ENCODE measurements at regions not wholly inside any gene's neighbourhood (a gene's known extent, or its start where the extent isn't known, plus 50 kb on each side); places are given as distances from the start of the nearest gene placed in this dataset.

GRCh38 chr2:199100326-199101110 lies 357.2 kb downstream of the SATB2 start:
- no peaks in the 10 kb centered on the region for H3K4me1 ChIP-seq (ENCODE audit: control insufficient read depth in 1 of 2, insufficient read depth in 2 of 2, low read depth in 1 of 2, low read length in 1 of 2)
- CTCF ChIA-PET: no interaction called here
- no peaks in the 10 kb centered on the region for H3K79me2 ChIP-seq (ENCODE audit: insufficient read depth)
- H3K36me3 ChIP-seq (replicated peaks in 1 of 2; ENCODE audit: control insufficient read depth in 1 of 2, insufficient read depth in 2 of 2, low read length in 1 of 2): no peaks in the 10 kb centered on the region
- TF ChIP-seq FOXM1 (IDR thresholded peaks at IDR 0.05; ENCODE audit: low read depth) (no peak), GATA2 (CRISPR knock-in tag; IDR thresholded peaks at IDR 0.05) (no peak), RCOR1 (IDR thresholded peaks at IDR 0.05; ENCODE audit: low read length) (no peak), EP300 (IDR thresholded peaks at IDR 0.05; ENCODE audit: borderline replicate concordance in 1 of 2, low read depth in 1 of 2, low read length in 1 of 2) (no peak), FOXJ3 (CRISPR knock-in tag; IDR thresholded peaks at IDR 0.05) (no peak), JUND (IDR thresholded peaks at IDR 0.05) (no peak)
- TF ChIP-seq, protein P1, sequence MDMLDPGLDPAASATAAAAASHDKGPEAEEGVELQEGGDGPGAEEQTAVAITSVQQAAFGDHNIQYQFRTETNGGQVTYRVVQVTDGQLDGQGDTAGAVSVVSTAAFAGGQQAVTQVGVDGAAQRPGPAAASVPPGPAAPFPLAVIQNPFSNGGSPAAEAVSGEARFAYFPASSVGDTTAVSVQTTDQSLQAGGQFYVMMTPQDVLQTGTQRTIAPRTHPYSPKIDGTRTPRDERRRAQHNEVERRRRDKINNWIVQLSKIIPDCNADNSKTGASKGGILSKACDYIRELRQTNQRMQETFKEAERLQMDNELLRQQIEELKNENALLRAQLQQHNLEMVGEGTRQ (IDR thresholded peaks at IDR 0.05; ENCODE audit: borderline replicate concordance, low read depth, low read length): no peak
- TF ChIP-seq, protein P2, sequence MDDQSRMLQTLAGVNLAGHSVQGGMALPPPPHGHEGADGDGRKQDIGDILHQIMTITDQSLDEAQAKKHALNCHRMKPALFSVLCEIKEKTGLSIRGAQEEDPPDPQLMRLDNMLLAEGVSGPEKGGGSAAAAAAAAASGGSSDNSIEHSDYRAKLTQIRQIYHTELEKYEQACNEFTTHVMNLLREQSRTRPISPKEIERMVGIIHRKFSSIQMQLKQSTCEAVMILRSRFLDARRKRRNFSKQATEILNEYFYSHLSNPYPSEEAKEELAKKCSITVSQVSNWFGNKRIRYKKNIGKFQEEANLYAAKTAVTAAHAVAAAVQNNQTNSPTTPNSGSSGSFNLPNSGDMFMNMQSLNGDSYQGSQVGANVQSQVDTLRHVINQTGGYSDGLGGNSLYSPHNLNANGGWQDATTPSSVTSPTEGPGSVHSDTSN (IDR thresholded peaks at IDR 0.05): no peak
- no peak overlapping the region for H3K27ac ChIP-seq (ENCODE audit: low read depth in 2 of 2, low read length in 1 of 2)
- DNase-seq: no peak
- no peak overlapping the region for H3K4me3 ChIP-seq (ENCODE audit: low read depth in 2 of 2, low read length in 1 of 2)
- no peak overlapping the region for H2AFZ ChIP-seq (ENCODE audit: low read depth)
- no peaks in the 10 kb centered on the region for H3F3A ChIP-seq (replicated peaks; ENCODE audit: insufficient read depth)
- no peaks in the 10 kb centered on the region for H4K20me1 ChIP-seq (ENCODE audit: insufficient read depth)
- no peaks in the 10 kb centered on the region; the same call in 1 of the 2 replicates for H3K9me2 ChIP-seq
- no peaks in the 10 kb centered on the region for H3K27me3 ChIP-seq (ENCODE audit: insufficient read depth)
- H3K9ac ChIP-seq: no peak overlapping the region
- POLR2A ChIA-PET: no interaction called here
- no peaks in the 10 kb centered on the region for H3K9me3 ChIP-seq
- 11% methylated on average over 4 of the region's 4 CpGs for WGBS (ENCODE audit: low lambda C conversion rate)
- no peak overlapping the region for H3K4me2 ChIP-seq

DNA sequence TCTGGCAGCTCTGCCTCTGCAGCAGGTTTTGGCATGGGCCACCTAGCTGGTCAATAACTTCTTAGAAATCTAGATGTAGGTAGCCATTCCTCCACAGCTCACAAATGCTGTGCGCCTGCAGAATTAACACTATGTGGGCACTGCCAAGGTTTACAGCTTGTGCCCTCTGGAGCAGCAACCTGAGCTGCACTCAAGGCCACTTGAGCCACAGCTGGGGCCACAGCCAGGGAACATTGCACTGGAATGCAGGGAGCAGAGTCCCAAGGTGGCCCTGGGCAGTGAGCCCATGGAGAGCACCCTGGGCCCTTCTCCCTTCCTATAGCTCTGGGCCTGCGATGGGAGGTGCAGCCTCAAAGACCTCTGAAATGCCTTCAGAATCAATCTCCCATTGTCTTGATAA lies 365.3 kb downstream of the SATB2 start:
- CTCF ChIA-PET: no interaction called here
- Histone ChIP-seq H3K79me2 (ENCODE audit: insufficient read depth) (no peaks in the 10 kb centered on the region), H3K9ac (no peak overlapping the region), H3K27ac (ENCODE audit: low read depth in 2 of 2, low read length in 1 of 2) (no peak overlapping the region), H3F3A (replicated peaks; ENCODE audit: insufficient read depth) (no peaks in the 10 kb centered on the region), H3K4me3 (ENCODE audit: low read depth in 2 of 2, low read length in 1 of 2) (no peak overlapping the region), H4K20me1 (ENCODE audit: insufficient read depth) (no peaks in the 10 kb centered on the region), H3K9me3 (no peaks in the 10 kb centered on the region), H3K27me3 (ENCODE audit: insufficient read depth) (no peaks in the 10 kb centered on the region), H3K4me1 (ENCODE audit: control insufficient read depth in 1 of 2, insufficient read depth in 2 of 2, low read depth in 1 of 2, low read length in 1 of 2) (no peaks in the 10 kb centered on the region), H3K4me2 (no peak overlapping the region), H3K36me3 (replicated peaks in 1 of 2; ENCODE audit: control insufficient read depth in 1 of 2, insufficient read depth in 2 of 2, low read length in 1 of 2) (no peaks in the 10 kb centered on the region), H3K9me2 (no peaks in the 10 kb centered on the region; the same call in 1 of the 2 replicates), H2AFZ (ENCODE audit: low read depth) (no peak overlapping the region)
- TF ChIP-seq RFX5 (IDR thresholded peaks at IDR 0.05; ENCODE audit: low read length) (no peak), NRF1 (IDR thresholded peaks at IDR 0.05; ENCODE audit: low read depth, low read length) (no peak), GABPA (IDR thresholded peaks at IDR 0.05; ENCODE audit: low read depth) (no peak), EZH2phosphoT487 (IDR thresholded peaks at IDR 0.05; ENCODE audit: borderline replicate concordance, low read depth) (no peak), MEF2A (IDR thresholded peaks at IDR 0.05; ENCODE audit: borderline replicate concordance, low read depth) (no peak), SIN3A (IDR thresholded peaks at IDR 0.05; ENCODE audit: borderline replicate concordance, low read depth, low read length) (no peak), GATA2 (CRISPR knock-in tag; IDR thresholded peaks at IDR 0.05) (no peak), YY1 (IDR thresholded peaks at IDR 0.05; ENCODE audit: low read depth) (no peak), NFIC (IDR thresholded peaks at IDR 0.05; ENCODE audit: borderline replicate concordance) (no peak), SMC3 (IDR thresholded peaks at IDR 0.05; ENCODE audit: low read depth, low read length) (no peak), RCOR1 (IDR thresholded peaks at IDR 0.05; ENCODE audit: low read length) (no peak), RAD21 (IDR thresholded peaks at IDR 0.05; ENCODE audit: low read length) (no peak)
- TF ChIP-seq, protein P2 (IDR thresholded peaks at IDR 0.05): no peak
- TF ChIP-seq, protein P1 (IDR thresholded peaks at IDR 0.05; ENCODE audit: borderline replicate concordance, low read depth, low read length): no peak
- WGBS (ENCODE audit: low lambda C conversion rate): 20% methylated on average over 2 of the region's 2 CpGs
- no peak for DNase-seq
- POLR2A ChIA-PET: no interaction called here
